GM12878 (cell line): ENCODE measurements at regions not wholly inside any gene's neighbourhood (a gene's known extent, or its start where the extent isn't known, plus 50 kb on each side); places are given as distances from the start of the nearest gene placed in this dataset.

Experiments used
- ATAC-seq: fragments of 200-7000 bp; cut with Tn5 transposase; 3 replicates; pipeline ENCODE4 v1.9.1; 2020; ENCODE audit warnings: mild to moderate bottlenecking, moderate library complexity
- BruUV-seq: library from RNA; stranded (reverse); fragments of 400-500 nt; replicated peaks from 2 replicates; lab custom pipeline; 2021; lab: Mats Ljungman, UMichigan
- CTCF ChIA-PET: fragments of 300-600 bp; sonication (Branson Sonifier 250); formaldehyde crosslinking; extraction: SDS; loops from one replicate; lab custom pipeline; 2021; ENCODE audit warnings: inconsistent platforms; lab: Yijun Ruan, JAX
- POLR2A ChIA-PET: fragments of 350-600 bp; formaldehyde crosslinking; extraction: SDS; loops from one replicate; lab custom pipeline; 2021; ENCODE audit warnings: inconsistent platforms; lab: Charles Lee
- RAD21 ChIA-PET: fragments of 300-600 bp; sonication (Branson Sonifier 250); formaldehyde crosslinking; loops from one replicate; lab custom pipeline; 2023; ENCODE audit warnings: antibody characterized with exemption; ENCODE audit not compliant: unreplicated experiment; lab: Charles Lee
- SMC1A ChIA-PET: fragments of 300-600 bp; sonication (Branson Sonifier 250); formaldehyde crosslinking; loops from one replicate; lab custom pipeline; 2023; ENCODE audit not compliant: unreplicated experiment, uncharacterized antibody; lab: Charles Lee
- DNase-seq: peaks from one replicate; pipeline ENCODE4 v3.0.0-alpha.2; 2011; ENCODE audit warnings: low read depth, low spot score
- FAIRE-seq: peaks from 3 replicates; lab custom pipeline; 2011; peaks lifted over from hg19 to GRCh38; lab: Jason Lieb, UNC
- H2AFZ ChIP-seq: 2 replicates; pipeline ENCODE4 v1.6.0; 2011; ENCODE audit warnings: low read depth, low read length, control low read depth; ENCODE audit not compliant: control insufficient read depth
- H3K27ac ChIP-seq: 2 replicates; pipeline ENCODE4 v1.5.1; 2011; ENCODE audit warnings: control low read depth; ENCODE audit not compliant: control insufficient read depth, insufficient read depth
- H3K27me3 ChIP-seq, 2 experiments: replicated peaks in 1 of 2; 2 replicates each; pipeline versions ENCODE4 v1.6.0 to v1.6.1; 2011; ENCODE audit warnings: low read length in 1 of 2; ENCODE audit not compliant: control insufficient read depth in 2 of 2, insufficient read depth in 2 of 2
- H3K36me3 ChIP-seq, 2 experiments: 2 replicates each; pipeline ENCODE4 v1.5.1; 2011; ENCODE audit warnings: low read length in 1 of 2; ENCODE audit not compliant: control insufficient read depth in 2 of 2, insufficient read depth in 2 of 2
- H3K4me1 ChIP-seq: 2 replicates; pipeline ENCODE4 v1.6.1; 2011; ENCODE audit warnings: mild to moderate bottlenecking, low read length, moderate library complexity, mixed read lengths; ENCODE audit not compliant: control insufficient read depth, insufficient read depth
- H3K4me2 ChIP-seq: 2 replicates; pipeline ENCODE4 v1.6.0; 2011; ENCODE audit warnings: control low read depth; ENCODE audit not compliant: control insufficient read depth, insufficient read depth
- H3K4me3 ChIP-seq: fragments of 200-600 bp; sonication (generic); 2 replicates; pipeline ENCODE4 v1.5.1; 2016
- H3K79me2 ChIP-seq: 2 replicates; pipeline ENCODE4 v1.6.0; 2011; ENCODE audit warnings: low read length; ENCODE audit not compliant: control insufficient read depth, insufficient read depth
- H3K9ac ChIP-seq: 2 replicates; pipeline ENCODE4 v1.8.0; 2011; ENCODE audit warnings: low read length, control low read depth, mixed read lengths; ENCODE audit not compliant: control insufficient read depth, insufficient read depth
- H3K9me3 ChIP-seq: replicated peaks from 3 replicates; pipeline ENCODE4 v1.5.1; 2011; ENCODE audit warnings: mild to moderate bottlenecking, low read length; ENCODE audit not compliant: control insufficient read depth, insufficient read depth
- H4K20me1 ChIP-seq: 2 replicates; pipeline ENCODE4 v1.6.0; 2011; ENCODE audit not compliant: control insufficient read depth, insufficient read depth
- BHLHE40 ChIP-seq, 2 experiments: fragments of 450-650 bp in 1 of 2; IDR thresholded peaks; 2 replicates each; pipeline ENCODE4 v1.6.1; 2011 to 2017; ENCODE audit warnings: low read depth in 2 of 2, borderline replicate concordance in 1 of 2, improper control_type of control experiment in 1 of 2, low read length in 1 of 2, mild to moderate bottlenecking in 1 of 2
- CTCF ChIP-seq, 3 experiments: IDR thresholded peaks in 2 of 3; conservative IDR thresholded peaks in 1 of 3; 2 replicates each; pipeline ENCODE4 v1.5.1; 2011; ENCODE audit warnings: low read depth in 3 of 3, low read length in 3 of 3, mild to moderate bottlenecking in 3 of 3, control low read depth in 2 of 3, moderate library complexity in 2 of 3, inconsistent platforms in 1 of 3, mixed read lengths in 1 of 3; ENCODE audit not compliant: control insufficient read depth in 2 of 3, insufficient read depth in 1 of 3; ENCODE audit errors: extremely low read depth in 1 of 3
- MLLT1 ChIP-seq: fragments of 450-650 bp; IDR thresholded peaks from 2 replicates; pipeline ENCODE4 v1.6.1; 2016; ENCODE audit warnings: mild to moderate bottlenecking
- MTA2 ChIP-seq: fragments of 450-650 bp; IDR thresholded peaks from 2 replicates; pipeline ENCODE4 v1.6.1; 2016; ENCODE audit warnings: low read depth, mild to moderate bottlenecking, moderate library complexity
- NFYB ChIP-seq: IDR thresholded peaks from 2 replicates; pipeline ENCODE4 v1.6.1; 2011; ENCODE audit warnings: low read depth, mild to moderate bottlenecking, low read length, improper control_type of control experiment, moderate library complexity; ENCODE audit not compliant: insufficient read depth
- PBX3 ChIP-seq: IDR thresholded peaks from 2 replicates; pipeline ENCODE4 v1.6.1; 2011; ENCODE audit warnings: mild to moderate bottlenecking, low read depth, low read length, moderate library complexity; ENCODE audit not compliant: insufficient replicate concordance
- RAD51 ChIP-seq: fragments of 450-650 bp; IDR thresholded peaks from 2 replicates; pipeline ENCODE4 v1.6.1; 2016; ENCODE audit warnings: moderate library complexity, mild to moderate bottlenecking, inconsistent platforms
- RB1 ChIP-seq: fragments of 450-650 bp; formaldehyde crosslinking; IDR thresholded peaks from 2 replicates; pipeline ENCODE4 v1.6.1; 2017; ENCODE audit warnings: mild to moderate bottlenecking, borderline replicate concordance
- RUNX3 ChIP-seq: IDR thresholded peaks from 2 replicates; pipeline ENCODE4 v1.6.1; 2012; ENCODE audit warnings: low read length, inconsistent platforms
- TCF12 ChIP-seq: IDR thresholded peaks from 2 replicates; pipeline ENCODE4 v1.6.1; 2011; ENCODE audit warnings: low read depth, mild to moderate bottlenecking, low read length
- ZBED1 ChIP-seq: IDR thresholded peaks from 2 replicates; pipeline ENCODE4 v1.6.1; 2016; ENCODE audit warnings: borderline replicate concordance
- ZBTB11 ChIP-seq: fragments of 450-650 bp; formaldehyde crosslinking; IDR thresholded peaks from 2 replicates; pipeline ENCODE4 v1.5.0; 2022; ENCODE audit warnings: mild to moderate bottlenecking, missing genetic modification characterization
- WGBS: methylation state at CpG from one replicate; pipeline ENCODE4 v1.1.6; 2016; ENCODE audit warnings: low lambda C conversion rate; ENCODE audit not compliant: insufficient replicate concordance, insufficient coverage; ENCODE audit errors: missing lambda C conversion rate; 5-methylcytosine and 5-hydroxymethylcytosine counted together
- in situ Hi-C: fragments of 300-500 bp; cut with MboI; formaldehyde crosslinking; loops from 9 replicates; pipeline ENCODE4 v1.14.3; 2018; ENCODE audit warnings: mixed read lengths
- intact Hi-C: fragments of 100-400 bp; cut with micrococcal nuclease; formaldehyde crosslinking; loops from one replicate; pipeline ENCODE4 v1.14.2; 2022; ENCODE audit not compliant: unreplicated experiment

- ATAC-seq, result peak; percentile 92
- ChIA-PET CTCF (interaction anchor here (1.0 to 2.8 kb wide), 7 partner anchors 8 to 36 kb away, joined by 3 to 9 read pairs (median 5); no protein-coding TSS in a partner anchor), POLR2A (interaction anchor here (0.7 to 2.3 kb wide), 9 partner anchors 11 to 130 kb away, joined by 3 to 11 read pairs (median 5); partner anchors contain the start of gene KLF6), RAD21 (interaction anchor here (1.5 to 4.5 kb wide), 7 partner anchors 12 to 106 kb away, joined by 3 to 32 read pairs (median 10); partner anchors contain the start of gene KLF6), SMC1A (interaction anchor here (1.0 to 11.6 kb wide), 6 partner anchors 11 to 55 kb away, joined by 3 to 188 read pairs (median 17); no protein-coding TSS in a partner anchor)
- Histone ChIP-seq H3K27ac (peak overlapping the region; percentile 67), H3K9ac (peak overlapping the region; percentile 24; the same call in 1 of the 2 replicates), H4K20me1 (no peaks in the 10 kb centered on the region), H3K27me3 (no peaks in the 10 kb centered on the region), H2AFZ (peak overlapping the region; percentile 84), H3K4me3 (no peak overlapping the region), H3K79me2 (no peaks in the 10 kb centered on the region), H3K4me1 (peaks cover 15% of the 10 kb centered on the region), H3K36me3 (no peaks in the 10 kb centered on the region), H3K9me3 (no peaks in the 10 kb centered on the region; the same call in 2 of the 3 replicates), H3K4me2 (peak overlapping the region; percentile 17)
- DNase-seq, result peak; percentile 66
- TSS peak; percentile 95 for BruUV-seq
- WGBS, result 6% methylated on average over 9 of the region's 9 CpGs
- in situ Hi-C loops, result no loop called here
- FAIRE-seq, result peak; percentile 73
- intact Hi-C loops, result no loop called here
- TF ChIP-seq CTCF (IDR thresholded peaks at IDR 0.05 in 2 of 3, conservative IDR thresholded peaks at IDR 0.05 in 1 of 3; ENCODE audit: control insufficient read depth in 2 of 3, extremely low read depth in 1 of 3, insufficient read depth in 1 of 3, low read depth in 3 of 3, low read length in 3 of 3), result no peak
- TF ChIP-seq ZBTB11 (CRISPR knock-in tag), result no peak
- TF ChIP-seq MLLT1, result peak; percentile 13; the same call in 1 of the 2 replicates
- 0 out of 2 replicates have a peak, but pooled peaks have one; percentile 41 for TF ChIP-seq TCF12
- peak; percentile 74 for TF ChIP-seq RUNX3
- no peak for TF ChIP-seq RB1
- TF ChIP-seq BHLHE40 (IDR thresholded peaks at IDR 0.05; ENCODE audit: borderline replicate concordance in 1 of 2, low read depth in 2 of 2, low read length in 1 of 2), result peak in 1 of 2 experiments; percentile 13; a peak in 1 of 4 replicates
- no peak for TF ChIP-seq PBX3
- peak; percentile 71 for TF ChIP-seq MTA2
- TF ChIP-seq ZBED1, result no peak; the same call in 1 of the 2 replicates
- TF ChIP-seq RAD51, result no peak
- TF ChIP-seq NFYB, result no peak
These were observed 103.0 kb upstream of the KLF6 start for GRCh38 chr10:3887885-3888476.
